ENCODE measurements at regions not wholly inside any gene's neighbourhood (a gene's known extent, or its start where the extent isn't known, plus 50 kb on each side); places are given as distances from the start of the nearest gene placed in this dataset.

GRCh38 chr20:48458601-48459385 is 369.0 kb downstream of the PREX1 start:
- Histone ChIP-seq H4K20me1 (ENCODE audit: insufficient read depth, low read length) (no peaks in the 10 kb centered on the region), H3K4me3 (ENCODE audit: low read length) (no peak overlapping the region), H3K27ac (ENCODE audit: low read length) (no peak overlapping the region), H3K9ac (ENCODE audit: low read length) (no peak overlapping the region), H2AFZ (ENCODE audit: low read depth, low read length) (no peak overlapping the region), H3K79me2 (ENCODE audit: low read length) (no peaks in the 10 kb centered on the region), H3K4me1 (ENCODE audit: low read length) (peaks cover 28% of the 10 kb centered on the region), H3K27me3 (ENCODE audit: low read depth, low read length) (peaks cover 57% of the 10 kb centered on the region), H3K9me3 (ENCODE audit: insufficient read depth, low read length) (no peaks in the 10 kb centered on the region), H3K4me2 (ENCODE audit: low read length) (no peak overlapping the region), H3K36me3 (replicated peaks; ENCODE audit: low read depth, low read length) (no peaks in the 10 kb centered on the region)
- no peak for TF ChIP-seq EZH2phosphoT487 (IDR thresholded peaks at IDR 0.05; ENCODE audit: low read depth)
- TF ChIP-seq, protein P1, sequence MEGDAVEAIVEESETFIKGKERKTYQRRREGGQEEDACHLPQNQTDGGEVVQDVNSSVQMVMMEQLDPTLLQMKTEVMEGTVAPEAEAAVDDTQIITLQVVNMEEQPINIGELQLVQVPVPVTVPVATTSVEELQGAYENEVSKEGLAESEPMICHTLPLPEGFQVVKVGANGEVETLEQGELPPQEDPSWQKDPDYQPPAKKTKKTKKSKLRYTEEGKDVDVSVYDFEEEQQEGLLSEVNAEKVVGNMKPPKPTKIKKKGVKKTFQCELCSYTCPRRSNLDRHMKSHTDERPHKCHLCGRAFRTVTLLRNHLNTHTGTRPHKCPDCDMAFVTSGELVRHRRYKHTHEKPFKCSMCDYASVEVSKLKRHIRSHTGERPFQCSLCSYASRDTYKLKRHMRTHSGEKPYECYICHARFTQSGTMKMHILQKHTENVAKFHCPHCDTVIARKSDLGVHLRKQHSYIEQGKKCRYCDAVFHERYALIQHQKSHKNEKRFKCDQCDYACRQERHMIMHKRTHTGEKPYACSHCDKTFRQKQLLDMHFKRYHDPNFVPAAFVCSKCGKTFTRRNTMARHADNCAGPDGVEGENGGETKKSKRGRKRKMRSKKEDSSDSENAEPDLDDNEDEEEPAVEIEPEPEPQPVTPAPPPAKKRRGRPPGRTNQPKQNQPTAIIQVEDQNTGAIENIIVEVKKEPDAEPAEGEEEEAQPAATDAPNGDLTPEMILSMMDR (IDR thresholded peaks at IDR 0.05; ENCODE audit: low read depth, low read length): no peak

DNA sequence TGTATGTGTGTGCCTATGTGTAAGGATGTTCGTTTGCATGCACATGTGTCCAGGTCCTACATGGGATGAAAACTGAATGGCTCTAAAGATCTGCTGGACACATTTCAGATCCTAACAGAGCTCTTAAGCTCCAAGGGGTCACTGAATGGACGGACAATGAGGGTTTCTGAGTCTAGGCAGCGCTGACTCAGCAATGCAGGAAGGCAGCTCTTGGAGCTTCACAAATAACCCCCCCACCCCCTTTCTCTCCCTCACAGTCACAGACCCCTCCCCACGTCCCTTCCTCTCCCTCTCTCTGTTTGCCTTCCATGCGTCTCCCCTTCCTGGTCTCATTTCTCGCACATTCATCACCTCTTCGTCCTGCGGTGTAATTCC is 369.8 kb downstream of the PREX1 start:
- no peak overlapping the region for H3K4me2 ChIP-seq (ENCODE audit: low read length)
- H3K4me1 ChIP-seq (ENCODE audit: low read length): peaks cover 28% of the 10 kb centered on the region
- no peak for TF ChIP-seq EZH2phosphoT487 (IDR thresholded peaks at IDR 0.05; ENCODE audit: low read depth)
- TF ChIP-seq, protein P1 (IDR thresholded peaks at IDR 0.05; ENCODE audit: low read depth, low read length): no peak
- no peaks in the 10 kb centered on the region for H3K9me3 ChIP-seq (ENCODE audit: insufficient read depth, low read length)
- H3K36me3 ChIP-seq (replicated peaks; ENCODE audit: low read depth, low read length): no peaks in the 10 kb centered on the region
- no peak overlapping the region for H3K27ac ChIP-seq (ENCODE audit: low read length)
- H4K20me1 ChIP-seq (ENCODE audit: insufficient read depth, low read length): no peaks in the 10 kb centered on the region
- H3K9ac ChIP-seq (ENCODE audit: low read length): no peak overlapping the region
- H3K4me3 ChIP-seq (ENCODE audit: low read length): no peak overlapping the region
- H3K27me3 ChIP-seq (ENCODE audit: low read depth, low read length): peaks cover 56% of the 10 kb centered on the region
- H3K79me2 ChIP-seq (ENCODE audit: low read length): no peaks in the 10 kb centered on the region
- H2AFZ ChIP-seq (ENCODE audit: low read depth, low read length): no peak overlapping the region

GRCh38 chr20:48457193-48458002 is 370.4 kb downstream of the PREX1 start:
- Histone ChIP-seq H3K27me3 (ENCODE audit: low read depth, low read length) (peaks cover 56% of the 10 kb centered on the region), H3K36me3 (replicated peaks; ENCODE audit: low read depth, low read length) (no peaks in the 10 kb centered on the region), H3K4me2 (ENCODE audit: low read length) (peak overlapping the region; percentile 20; the same call in 1 of the 2 replicates), H2AFZ (ENCODE audit: low read depth, low read length) (no peak overlapping the region), H3K79me2 (ENCODE audit: low read length) (no peaks in the 10 kb centered on the region), H3K4me3 (ENCODE audit: low read length) (no peak overlapping the region), H3K4me1 (ENCODE audit: low read length) (peaks cover 28% of the 10 kb centered on the region), H3K9me3 (ENCODE audit: insufficient read depth, low read length) (no peaks in the 10 kb centered on the region), H4K20me1 (ENCODE audit: insufficient read depth, low read length) (no peaks in the 10 kb centered on the region), H3K9ac (ENCODE audit: low read length) (no peak overlapping the region), H3K27ac (ENCODE audit: low read length) (no peak overlapping the region)
- no peak for TF ChIP-seq EZH2phosphoT487 (IDR thresholded peaks at IDR 0.05; ENCODE audit: low read depth)
- TF ChIP-seq, protein P1 (IDR thresholded peaks at IDR 0.05; ENCODE audit: low read depth, low read length): no peak
